ENCODE measurements at regions not wholly inside any gene's neighbourhood (a gene's known extent, or its start where the extent isn't known, plus 50 kb on each side); places are given as distances from the start of the nearest gene placed in this dataset.

DNA sequence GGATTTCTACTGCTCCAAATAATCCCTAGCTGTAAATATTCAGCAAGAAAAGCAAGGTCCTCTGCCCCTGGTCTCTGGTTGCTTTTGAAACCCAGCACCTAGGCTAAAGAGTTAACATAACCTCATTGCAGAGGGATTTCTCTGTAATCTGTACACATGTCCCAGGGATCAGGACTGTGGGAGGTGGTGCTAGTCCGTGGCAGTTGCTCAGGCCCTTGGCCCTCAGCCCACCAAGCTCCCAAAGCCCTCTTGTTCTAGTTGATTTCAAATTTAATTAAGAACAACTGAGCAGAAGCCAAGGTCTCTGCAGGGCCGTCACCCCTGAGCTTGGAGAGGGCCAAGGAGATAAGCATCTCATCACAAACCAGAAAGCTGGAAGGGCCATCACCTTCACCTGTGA is 181.1 kb downstream of the SOX9 start:
- no peak for DNase-seq (ENCODE audit: low read depth, low spot score)

DNA sequence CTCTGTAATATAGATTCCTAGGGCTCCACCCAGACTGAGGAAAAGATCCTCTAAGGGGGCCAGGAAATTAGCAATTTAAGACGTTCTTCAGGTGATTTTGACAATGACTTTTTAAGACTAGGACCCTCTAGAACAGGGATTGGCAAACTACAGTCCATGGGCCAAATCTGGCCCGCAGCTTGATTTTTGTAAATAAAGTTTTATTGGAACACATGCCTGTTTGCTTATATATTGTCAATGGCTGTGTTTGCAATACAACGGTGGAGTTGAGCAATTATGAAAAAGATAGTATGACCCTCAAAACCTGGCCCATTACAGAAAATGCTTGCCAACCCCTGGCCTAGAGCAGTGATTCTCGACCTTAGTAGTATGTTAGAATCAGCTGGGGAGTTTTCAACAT is 181.9 kb downstream of the SOX9 start:
- DNase-seq (ENCODE audit: low read depth, low spot score) = no peak

GRCh38 chr17:72303787-72304733 is 183.2 kb downstream of the SOX9 start:
- DNase-seq (ENCODE audit: low read depth, low spot score) = no peak

GRCh38 chr17:72304859-72305258 is 184.0 kb downstream of the SOX9 start:
- DNase-seq (ENCODE audit: low read depth, low spot score) = no peak

DNA sequence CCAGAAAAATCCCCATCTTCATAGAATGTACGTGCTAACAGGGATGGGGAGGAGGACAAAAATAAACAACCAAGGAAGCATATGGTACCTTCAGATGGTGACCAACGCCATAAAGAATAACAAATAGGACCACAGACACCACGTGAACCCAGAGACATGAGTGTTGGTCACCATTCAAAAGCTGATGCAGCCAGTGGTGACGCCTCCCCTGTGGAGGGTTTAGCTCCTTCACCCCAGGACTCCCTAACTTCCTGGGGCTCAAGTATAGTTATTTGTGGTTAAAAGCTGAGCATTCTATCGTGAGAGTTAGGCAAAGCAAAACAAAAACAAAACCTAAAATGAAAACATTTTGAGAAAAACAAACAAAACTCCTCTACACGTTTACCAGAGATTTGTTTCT is 184.7 kb downstream of the SOX9 start:
- DNase-seq (ENCODE audit: low read depth, low spot score) = no peak

GRCh38 chr17:72306037-72306436 is 185.2 kb downstream of the SOX9 start:
- no peak for DNase-seq (ENCODE audit: low read depth, low spot score)

DNA sequence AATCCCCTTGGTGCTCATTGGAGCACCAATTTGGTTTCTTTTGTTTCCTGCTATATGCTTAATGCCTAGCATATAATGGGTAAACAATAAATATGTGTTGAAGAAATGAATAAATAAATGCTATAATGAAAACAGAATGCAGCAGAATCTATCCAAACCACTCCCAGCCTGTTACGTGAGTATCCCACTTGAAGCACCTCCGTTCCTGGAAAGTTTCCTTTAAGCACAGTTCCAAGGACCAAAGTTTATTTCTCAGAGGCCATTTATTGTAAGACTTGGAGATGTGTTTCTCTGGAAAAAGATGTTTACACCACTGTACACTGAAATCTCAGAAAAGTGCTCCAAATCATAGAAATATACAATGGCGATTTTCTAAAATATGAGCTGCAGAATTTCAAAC is 187.0 kb downstream of the SOX9 start:
- no peak for DNase-seq (ENCODE audit: low read depth, low spot score)

DNA sequence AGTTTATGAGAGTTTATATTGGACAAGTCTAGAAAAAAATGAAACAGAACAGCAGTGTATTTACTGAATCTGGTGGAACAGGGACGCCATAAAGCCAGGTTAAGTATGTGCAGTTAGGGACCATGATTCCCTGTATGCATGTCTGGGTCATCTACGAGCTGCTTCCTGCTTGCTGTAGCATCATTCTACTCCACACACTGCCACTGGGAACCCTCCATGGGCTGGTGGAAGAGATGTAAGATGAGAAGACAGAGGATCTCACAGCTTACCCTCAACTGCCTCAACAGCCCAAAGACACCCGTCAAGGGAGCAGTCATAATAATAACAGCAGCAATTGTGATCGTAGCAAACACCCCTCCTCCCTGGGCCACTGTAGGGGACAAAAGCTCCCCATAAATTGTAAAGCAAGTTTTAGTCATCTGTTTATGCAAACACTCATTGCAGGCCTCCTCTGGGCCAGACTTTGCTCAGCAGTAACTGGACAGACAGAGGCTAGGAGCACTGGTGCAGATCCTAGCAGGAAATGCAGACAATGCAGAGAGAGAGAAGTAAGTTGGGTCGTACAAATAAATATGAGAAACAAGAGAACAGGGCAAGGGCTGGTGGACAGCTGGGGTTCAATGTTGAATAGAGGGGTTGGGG is 188.0 kb downstream of the SOX9 start:
- DNase-seq (ENCODE audit: low read depth, low spot score) = no peak

DNA sequence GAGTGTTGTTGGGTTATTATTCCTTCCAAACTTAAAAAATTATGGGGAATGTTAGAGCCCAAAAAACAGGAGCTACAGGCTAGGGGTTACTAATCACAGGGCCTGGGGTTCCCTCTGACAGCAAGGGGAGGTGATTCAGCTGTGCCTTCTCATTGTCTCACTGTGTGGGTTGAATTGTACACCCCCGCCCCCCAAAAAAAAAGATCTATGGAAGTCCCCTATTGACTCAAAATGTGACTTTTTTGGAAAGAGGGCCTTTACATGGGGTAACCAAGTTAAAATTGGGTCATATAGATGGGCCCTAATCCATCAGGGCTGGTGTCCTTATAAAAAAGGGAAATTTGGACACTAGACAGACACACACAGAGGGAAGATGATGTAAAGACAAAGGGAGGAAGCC is 190.2 kb downstream of the SOX9 start:
- DNase-seq (ENCODE audit: low read depth, low spot score) = no peak

GRCh38 chr17:72315122-72315913 is 194.5 kb downstream of the SOX9 start:
- no peak for DNase-seq (ENCODE audit: low read depth, low spot score)

GRCh38 chr17:72318131-72318530 is 197.3 kb downstream of the SOX9 start:
- DNase-seq (ENCODE audit: low read depth, low spot score) = no peak

GRCh38 chr17:72321896-72322295 is 201.1 kb downstream of the SOX9 start:
- DNase-seq (ENCODE audit: low read depth, low spot score) = no peak

- no peak for DNase-seq (ENCODE audit: low read depth, low spot score)
Measured at GRCh38 chr17:72332367-72332766, 211.5 kb downstream of the SOX9 start.

DNA sequence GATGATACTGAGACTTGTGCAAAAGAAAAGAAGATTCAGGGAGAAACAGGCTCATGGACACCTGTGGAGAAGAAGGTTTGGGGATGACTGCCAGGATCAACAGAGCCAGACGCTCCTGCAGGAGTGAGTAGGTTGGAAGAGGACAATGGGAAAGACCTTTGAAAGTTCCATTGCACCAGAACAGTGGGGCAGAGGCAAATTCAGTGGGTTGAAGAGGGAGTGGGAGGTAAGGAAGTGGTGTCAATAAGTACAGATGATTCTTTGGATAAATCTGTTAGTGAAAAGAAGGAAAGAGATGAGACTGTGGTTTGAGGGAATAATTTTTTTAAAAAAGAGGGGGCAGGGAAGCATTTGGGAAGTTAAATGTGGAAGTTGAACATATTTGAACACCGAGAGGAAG is 212.8 kb downstream of the SOX9 start:
- no peak for DNase-seq (ENCODE audit: low read depth, low spot score)

DNA sequence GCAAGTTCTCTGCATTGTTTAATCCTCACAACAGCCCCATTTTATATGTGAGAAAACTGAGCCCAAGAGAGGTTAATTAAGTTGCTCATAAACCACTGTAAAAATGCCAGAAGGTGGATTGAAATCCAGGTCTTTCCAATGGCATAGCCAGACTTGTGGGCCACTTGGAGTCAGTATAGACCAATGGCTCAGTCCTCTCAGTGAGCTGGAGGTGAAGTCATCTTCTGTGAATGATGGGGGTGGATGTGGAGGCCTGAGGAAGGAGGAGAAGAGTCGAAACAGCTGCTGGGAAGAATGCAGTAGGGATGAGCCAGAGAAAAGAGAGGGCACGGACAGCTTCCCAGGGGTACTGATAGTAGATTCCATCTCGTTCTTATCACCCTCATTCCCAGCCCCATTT is 213.4 kb downstream of the SOX9 start:
- no peak for DNase-seq (ENCODE audit: low read depth, low spot score)

DNA sequence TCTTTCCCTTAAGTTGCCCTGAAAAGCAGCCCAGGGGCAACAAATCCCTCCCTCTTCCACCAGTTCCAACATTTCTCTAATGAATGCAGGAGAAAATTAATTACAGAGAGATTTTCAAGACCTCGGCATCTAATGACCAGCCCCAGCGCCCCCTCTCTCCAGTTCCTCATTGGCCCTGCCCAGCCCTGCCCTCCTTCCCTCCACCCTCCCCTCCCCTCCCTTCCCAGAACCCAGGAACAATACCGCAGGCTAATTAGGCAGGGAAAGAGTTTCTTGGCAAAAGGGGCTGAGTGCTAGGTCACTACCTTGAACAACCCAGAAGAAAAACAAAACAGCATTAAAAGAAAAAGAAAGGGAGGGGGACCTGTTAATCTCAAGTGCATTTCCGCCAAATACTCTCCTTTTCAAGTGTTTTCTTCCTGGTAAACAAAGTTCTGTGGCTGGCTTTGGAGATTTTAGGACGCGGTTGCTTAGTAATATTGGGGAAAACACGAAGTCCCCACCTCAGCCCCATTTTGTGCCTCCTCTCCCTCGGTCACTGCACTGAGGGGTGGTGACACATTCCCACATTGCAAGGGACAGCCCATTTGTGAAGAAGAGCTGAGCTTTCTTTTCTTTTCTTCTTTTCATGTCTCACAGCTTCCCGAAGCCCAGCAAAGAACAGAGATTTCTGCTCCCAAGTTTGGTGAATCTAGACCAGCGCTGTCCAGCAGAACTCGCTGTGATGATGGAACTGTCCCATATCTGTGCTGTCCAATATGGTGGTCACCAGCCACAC is 215.4 kb downstream of the SOX9 start:
- DNase-seq (ENCODE audit: low read depth, low spot score) = no peak

DNA sequence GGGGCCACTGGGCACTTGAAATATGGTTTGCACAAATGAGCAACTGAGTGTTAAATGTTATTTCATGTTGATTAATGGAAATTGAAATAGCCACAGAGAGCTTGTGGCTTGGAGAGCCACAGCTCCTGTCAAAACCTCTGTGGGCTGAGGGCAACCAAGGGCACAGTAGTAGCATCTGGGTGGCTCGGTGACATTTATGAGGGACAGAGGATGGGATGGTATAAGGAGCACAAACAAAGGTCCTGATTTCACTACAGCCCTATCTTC is 215.9 kb downstream of the SOX9 start:
- no peak for DNase-seq (ENCODE audit: low read depth, low spot score)

DNA sequence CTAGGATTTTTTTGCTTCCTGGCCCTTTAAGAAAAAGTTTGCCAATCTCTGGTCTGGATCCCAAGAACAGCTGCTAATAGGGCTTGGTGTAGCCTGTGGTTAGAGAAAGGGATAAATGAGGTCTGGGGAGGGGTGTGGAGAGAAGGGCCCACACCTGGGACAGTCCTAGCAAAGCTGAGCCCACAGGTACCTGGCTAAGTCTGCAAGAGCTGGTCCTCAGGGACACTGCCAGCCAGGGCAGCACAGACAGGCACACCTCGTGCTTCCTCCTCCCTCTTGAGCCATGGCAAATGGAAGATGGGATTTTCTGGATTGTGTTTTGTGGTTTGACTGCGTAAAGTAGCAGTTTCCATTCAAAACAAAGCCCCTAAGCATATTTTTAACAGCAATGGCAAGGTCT is 217.5 kb downstream of the SOX9 start:
- DNase-seq (ENCODE audit: low read depth, low spot score) = no peak

DNA sequence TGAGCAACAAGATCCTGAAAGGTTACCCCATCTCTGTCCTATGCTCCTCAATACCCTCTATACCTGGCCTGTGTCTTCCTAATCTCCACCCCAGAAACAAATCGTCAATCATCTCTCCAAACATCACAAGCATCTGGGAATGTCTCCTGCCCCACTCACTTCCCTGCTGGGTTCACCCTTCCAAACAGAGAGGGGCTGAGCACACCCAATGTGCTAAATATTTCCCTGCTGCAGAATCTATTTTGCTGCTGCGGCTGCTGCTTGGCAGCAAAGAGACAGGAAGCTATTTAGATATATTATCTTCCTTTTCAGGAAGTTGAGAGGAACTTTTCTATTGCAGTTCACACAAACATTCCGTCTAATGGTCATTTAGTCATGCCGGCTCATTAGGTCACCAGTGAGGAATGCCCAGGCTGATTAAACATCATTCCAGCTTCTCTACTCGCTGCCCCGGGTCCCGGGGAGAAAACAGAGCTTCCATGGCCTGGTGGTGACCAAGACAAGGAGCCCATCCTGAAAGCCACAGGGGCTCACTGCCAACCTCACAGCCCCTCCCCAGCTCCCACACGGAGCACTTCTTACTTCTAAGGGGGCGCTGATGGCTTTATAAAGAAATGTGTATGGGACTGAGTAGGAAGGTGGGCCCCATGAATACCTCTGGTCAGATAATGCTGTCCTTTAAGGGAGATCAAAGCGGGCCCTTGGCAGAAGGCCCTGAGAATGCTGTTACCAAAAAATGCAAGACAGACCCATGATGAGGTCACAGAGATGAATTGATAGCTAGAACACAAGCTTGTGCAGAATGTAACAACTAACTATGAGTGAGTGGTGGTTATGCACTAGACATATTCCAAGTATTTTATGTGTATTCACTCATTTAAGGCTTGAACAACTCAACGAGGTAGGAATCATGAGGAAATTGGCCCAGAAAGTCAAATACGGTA is 218.3 kb downstream of the SOX9 start:
- DNase-seq (ENCODE audit: low read depth, low spot score) = no peak

GRCh38 chr17:72340836-72341235 is 220.0 kb downstream of the SOX9 start:
- no peak for DNase-seq (ENCODE audit: low read depth, low spot score)

DNA sequence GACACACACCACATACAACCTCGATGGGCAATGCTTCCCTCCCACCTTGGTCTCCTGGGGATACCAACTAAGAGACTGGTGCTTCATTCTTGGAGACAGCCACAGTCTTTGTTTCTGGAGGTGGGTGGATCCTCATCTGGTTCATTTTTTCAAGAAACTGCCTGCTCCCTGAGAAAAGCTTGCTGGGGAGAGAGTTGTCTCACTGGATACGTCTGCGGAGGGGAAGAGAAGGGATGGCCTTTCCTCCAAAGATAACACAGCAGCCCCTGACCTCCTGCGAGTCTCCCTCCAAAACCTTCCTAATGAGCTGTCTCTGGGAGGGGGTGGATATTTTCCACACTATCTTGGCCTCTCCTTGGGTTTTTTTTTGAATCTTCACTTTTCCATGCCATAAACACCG is 221.2 kb downstream of the SOX9 start:
- DNase-seq (ENCODE audit: low read depth, low spot score) = no peak
